ENCODE measurements at regions not wholly inside any gene's neighbourhood (a gene's known extent, or its start where the extent isn't known, plus 50 kb on each side); places are given as distances from the start of the nearest gene placed in this dataset.

GRCh38 chrX:4930426-4930825 is 1217.0 kb upstream of the PRKX start:
- Histone ChIP-seq H3K4me3 (no peak overlapping the region), H3K4me1 (ENCODE audit: low read depth) (no peaks in the 10 kb centered on the region), H3K9me3 (peaks cover 3% of the 10 kb centered on the region), H3K36me3 (ENCODE audit: low read depth) (no peaks in the 10 kb centered on the region)
- intact Hi-C loops (cut with DNase I, micrococcal nuclease) = no loop called here
- DNase-seq (no peak), ATAC-seq (no peak)
- TF ChIP-seq CTCF (IDR thresholded peaks at IDR 0.05) = no peak

- ATAC-seq (no peak), DNase-seq (no peak)
- no peak overlapping the region for H3K4me3 ChIP-seq
- no peaks in the 10 kb centered on the region for H3K4me1 ChIP-seq (ENCODE audit: low read depth)
- peaks cover 3% of the 10 kb centered on the region for H3K9me3 ChIP-seq
- intact Hi-C loops (cut with DNase I, micrococcal nuclease) = no loop called here
- TF ChIP-seq CTCF (IDR thresholded peaks at IDR 0.05) = no peak
- H3K36me3 ChIP-seq (ENCODE audit: low read depth) = no peaks in the 10 kb centered on the region
Measured at GRCh38 chrX:4925911-4926310, 1212.5 kb upstream of the PRKX start.

DNA sequence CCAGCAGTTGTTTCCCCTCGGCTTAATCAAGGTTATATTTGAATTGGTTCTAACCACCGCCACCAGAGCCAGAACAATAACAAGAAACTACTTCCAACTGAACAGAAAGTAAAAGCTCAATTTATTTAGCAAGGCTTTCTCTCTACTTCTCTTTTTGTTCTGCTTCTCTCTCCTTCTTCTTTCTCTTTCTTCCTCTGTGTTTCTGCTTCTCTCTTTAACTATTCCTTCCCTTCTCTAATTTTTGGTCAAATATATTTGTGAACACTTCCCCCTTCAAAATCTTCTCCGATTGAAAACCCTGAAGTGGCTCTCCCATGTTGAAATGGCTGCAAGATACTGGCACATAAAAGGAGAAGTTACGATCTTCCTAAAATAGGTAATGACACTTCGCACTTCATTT is 1195.9 kb upstream of the PRKX start:
- H3K36me3 ChIP-seq (ENCODE audit: low read depth) = no peaks in the 10 kb centered on the region
- no peak for TF ChIP-seq CTCF (IDR thresholded peaks at IDR 0.05)
- no peak for ATAC-seq
- H3K4me1 ChIP-seq (ENCODE audit: low read depth) = no peaks in the 10 kb centered on the region
- no peaks in the 10 kb centered on the region for H3K9me3 ChIP-seq
- no peak overlapping the region for H3K4me3 ChIP-seq
- intact Hi-C loops (cut with DNase I, micrococcal nuclease) = no loop called here
- DNase-seq = no peak

- H3K36me3 ChIP-seq (ENCODE audit: low read depth) = no peaks in the 10 kb centered on the region
- ATAC-seq (no peak), DNase-seq (no peak)
- H3K9me3 ChIP-seq = no peaks in the 10 kb centered on the region
- TF ChIP-seq CTCF (IDR thresholded peaks at IDR 0.05) = no peak
- intact Hi-C loops (cut with DNase I, micrococcal nuclease) = no loop called here
- no peaks in the 10 kb centered on the region for H3K4me1 ChIP-seq (ENCODE audit: low read depth)
- no peak overlapping the region for H3K4me3 ChIP-seq
Measured at GRCh38 chrX:4905576-4905975, 1192.1 kb upstream of the PRKX start.

DNA sequence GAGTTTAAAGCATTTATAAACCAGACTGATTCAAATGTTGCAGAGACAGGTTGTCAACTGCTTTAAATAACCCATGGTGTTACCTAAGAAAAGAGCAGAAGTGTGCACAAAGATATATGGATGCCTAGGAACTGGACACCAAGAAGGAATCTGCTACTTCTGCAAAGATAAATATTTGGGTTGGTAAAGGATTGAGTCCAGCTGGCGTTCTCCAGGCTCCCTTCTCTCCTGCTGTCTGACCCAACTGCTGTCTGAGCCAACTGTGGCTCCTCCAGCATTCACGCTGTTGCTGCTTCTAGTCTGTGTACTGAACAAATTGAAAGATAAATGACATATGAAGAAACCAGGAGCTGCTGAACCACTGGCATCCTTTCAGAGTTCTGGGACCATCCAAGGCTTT is 1167.8 kb upstream of the PRKX start:
- no peak for TF ChIP-seq CTCF (IDR thresholded peaks at IDR 0.05)
- Histone ChIP-seq H3K9me3 (no peaks in the 10 kb centered on the region), H3K4me1 (ENCODE audit: low read depth) (no peaks in the 10 kb centered on the region), H3K36me3 (ENCODE audit: low read depth) (no peaks in the 10 kb centered on the region), H3K4me3 (no peak overlapping the region)
- ATAC-seq (no peak), DNase-seq (no peak)
- intact Hi-C loops (cut with DNase I, micrococcal nuclease) = no loop called here

GRCh38 chrX:4878640-4879039 is 1165.2 kb upstream of the PRKX start:
- H3K36me3 ChIP-seq (ENCODE audit: low read depth) = no peaks in the 10 kb centered on the region
- no peak overlapping the region for H3K4me3 ChIP-seq
- no peaks in the 10 kb centered on the region for H3K4me1 ChIP-seq (ENCODE audit: low read depth)
- no peaks in the 10 kb centered on the region for H3K9me3 ChIP-seq
- DNase-seq (no peak), ATAC-seq (no peak)
- intact Hi-C loops (cut with DNase I, micrococcal nuclease) = no loop called here
- TF ChIP-seq CTCF (IDR thresholded peaks at IDR 0.05) = no peak

Measured in mucosa of descending colon (tissue), 3 donors.